ENCODE measurements at regions not wholly inside any gene's neighbourhood (a gene's known extent, or its start where the extent isn't known, plus 50 kb on each side); places are given as distances from the start of the nearest gene placed in this dataset.

DNA sequence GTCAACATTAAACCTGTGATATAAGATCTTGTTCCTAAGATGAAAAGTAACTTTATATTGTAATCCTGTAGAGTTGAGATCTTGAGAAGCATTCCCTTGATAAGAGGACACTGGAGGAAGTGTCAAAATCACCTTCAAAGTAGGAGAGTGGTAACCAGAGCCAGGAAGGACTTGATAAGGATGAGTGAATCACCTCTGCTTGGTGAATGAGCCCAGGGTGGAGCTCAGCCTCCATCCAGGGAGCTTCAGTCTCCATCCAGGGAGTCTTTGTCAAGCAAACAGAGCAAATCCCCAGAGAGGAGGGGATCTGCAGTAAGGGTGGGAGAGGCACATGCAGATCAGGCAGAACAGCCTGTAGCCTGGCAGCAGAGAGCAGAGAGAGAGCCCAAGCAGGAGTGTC is 167.1 kb upstream of the SIX2 start:
- no peak for ATAC-seq

DNA sequence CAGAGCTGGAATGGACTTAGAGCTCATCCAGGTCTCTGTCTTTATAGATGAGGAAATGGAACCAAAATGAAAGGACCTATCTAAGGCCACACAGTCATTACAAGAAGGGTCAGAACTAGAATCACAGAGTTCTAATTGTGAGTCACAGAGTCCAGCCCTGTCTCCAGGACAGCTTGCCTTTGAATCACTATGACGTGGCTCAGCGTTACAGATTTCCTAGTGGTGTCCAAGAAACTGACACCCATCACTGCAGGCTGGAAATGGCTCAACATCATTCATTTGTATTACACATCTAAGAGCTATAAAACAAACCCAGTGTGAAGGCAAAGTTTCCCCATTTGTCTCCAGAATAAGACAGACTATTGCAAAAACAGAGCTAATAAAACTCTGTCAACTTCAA is 164.3 kb upstream of the SIX2 start:
- no peak for ATAC-seq
- no peak for DNase-seq

More for the DNA sequence above, 167.1 kb upstream of the SIX2 start:
- DNase-seq = no peak

- ATAC-seq = no peak
These were observed 163.6 kb upstream of the SIX2 start for GRCh38 chr2:45172760-45173392.

DNA sequence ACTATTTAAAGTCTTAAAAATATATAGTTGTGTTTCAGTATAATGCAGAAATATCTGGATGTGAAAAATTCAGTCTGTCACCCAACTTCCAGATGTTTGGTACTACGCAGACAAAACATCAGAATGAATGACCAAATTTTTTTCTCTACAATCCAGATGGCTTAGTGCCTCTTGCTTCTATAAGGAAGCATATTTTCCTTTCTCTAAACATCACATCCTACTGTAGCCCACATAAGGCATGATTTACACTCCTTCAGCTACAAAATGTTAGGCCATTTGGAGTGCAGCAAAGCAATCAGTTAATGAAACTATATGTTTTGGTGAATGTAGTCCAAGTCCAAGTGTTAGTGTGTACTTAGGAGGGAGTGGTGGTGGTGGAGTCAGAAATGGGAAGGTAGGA is 162.9 kb upstream of the SIX2 start:
- no peak for ATAC-seq
- no peak for DNase-seq

More at GRCh38 chr2:45172760-45173392, 163.6 kb upstream of the SIX2 start:
- no peak for DNase-seq

DNA sequence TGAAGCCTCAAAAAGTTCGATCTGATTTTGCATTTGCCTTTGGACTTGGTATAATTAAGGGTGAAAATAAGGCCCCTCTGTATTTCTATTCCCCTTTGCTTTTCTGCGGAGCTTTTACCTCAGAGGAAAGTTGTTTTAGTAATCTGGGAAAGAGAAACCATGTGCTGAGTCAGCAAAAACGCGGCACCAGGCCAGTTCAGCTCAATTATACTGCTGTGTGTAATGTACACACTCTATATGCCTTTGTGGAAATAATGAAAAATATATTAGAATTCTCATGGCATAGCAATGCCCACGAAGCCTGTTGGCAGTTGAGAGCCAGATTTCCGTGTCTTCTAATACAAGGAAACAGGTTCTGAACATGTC is 161.9 kb upstream of the SIX2 start:
- ATAC-seq (no peak), DNase-seq (no peak)

GRCh38 chr2:45170191-45171135 is 161.2 kb upstream of the SIX2 start:
- no peak for DNase-seq
- ATAC-seq = no peak

- ATAC-seq (peak; percentile 19), DNase-seq (peak; percentile 12)
These were observed 160.3 kb upstream of the SIX2 start for GRCh38 chr2:45169339-45170190.

- peak; percentile 26 for DNase-seq
- peak; percentile 19 for ATAC-seq
These were observed 159.6 kb upstream of the SIX2 start for GRCh38 chr2:45168711-45169338.

GRCh38 chr2:45167920-45168629 is 158.8 kb upstream of the SIX2 start:
- no peak for DNase-seq
- no peak for ATAC-seq

DNA sequence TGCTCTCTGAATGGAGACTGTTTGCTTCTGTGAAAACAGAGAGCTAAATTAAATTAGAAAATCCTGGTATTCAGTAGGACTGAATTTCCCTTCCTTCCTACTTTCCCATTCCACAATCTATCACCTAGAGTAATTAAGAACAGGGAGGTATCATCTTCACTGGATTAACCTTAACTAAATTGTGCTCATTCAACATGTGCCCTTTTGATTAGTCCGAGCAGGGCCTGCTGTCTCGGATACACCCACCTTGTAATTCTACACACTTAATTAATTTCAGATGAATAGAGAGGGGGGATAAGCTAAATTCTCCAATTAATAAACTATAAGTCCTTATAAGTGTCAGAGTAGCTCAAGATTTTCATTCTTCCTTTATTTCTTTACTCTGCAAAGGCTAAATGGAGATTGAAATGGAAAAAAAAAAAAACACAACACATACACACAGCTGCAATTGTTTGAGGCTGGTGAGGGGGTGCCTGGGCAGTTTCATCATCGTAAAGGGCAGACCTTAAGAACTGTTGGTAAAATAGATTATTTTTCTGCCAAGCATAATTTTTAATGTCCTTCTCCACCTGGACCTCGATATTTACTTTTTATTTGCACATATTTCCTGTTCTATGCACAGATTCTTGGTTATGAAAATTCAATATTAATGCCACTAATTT is 157.1 kb upstream of the SIX2 start:
- DNase-seq (no peak), ATAC-seq (no peak)

DNA sequence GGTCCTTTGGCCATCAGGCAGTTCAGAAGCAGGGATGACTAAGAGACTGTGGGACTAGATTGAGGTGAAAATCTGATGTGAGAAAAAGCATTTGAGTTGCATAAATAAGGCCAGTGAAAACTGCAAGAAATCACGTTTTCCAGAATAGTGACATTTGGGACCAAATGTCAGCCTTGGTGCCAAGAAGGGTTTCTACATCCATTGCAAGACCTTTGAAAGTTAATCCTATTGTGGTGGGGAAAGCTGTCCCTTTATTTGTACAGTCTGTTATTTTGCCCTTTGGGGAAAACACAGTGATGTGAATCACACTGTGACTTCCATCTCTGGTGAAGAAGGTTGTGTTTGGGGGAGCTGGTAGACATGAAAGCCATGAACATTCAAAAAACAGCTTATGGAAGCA is 153.5 kb upstream of the SIX2 start:
- ATAC-seq (no peak), DNase-seq (no peak)

GRCh38 chr2:45156605-45157004 is 147.4 kb upstream of the SIX2 start:
- ATAC-seq = no peak
- no peak for DNase-seq

DNA sequence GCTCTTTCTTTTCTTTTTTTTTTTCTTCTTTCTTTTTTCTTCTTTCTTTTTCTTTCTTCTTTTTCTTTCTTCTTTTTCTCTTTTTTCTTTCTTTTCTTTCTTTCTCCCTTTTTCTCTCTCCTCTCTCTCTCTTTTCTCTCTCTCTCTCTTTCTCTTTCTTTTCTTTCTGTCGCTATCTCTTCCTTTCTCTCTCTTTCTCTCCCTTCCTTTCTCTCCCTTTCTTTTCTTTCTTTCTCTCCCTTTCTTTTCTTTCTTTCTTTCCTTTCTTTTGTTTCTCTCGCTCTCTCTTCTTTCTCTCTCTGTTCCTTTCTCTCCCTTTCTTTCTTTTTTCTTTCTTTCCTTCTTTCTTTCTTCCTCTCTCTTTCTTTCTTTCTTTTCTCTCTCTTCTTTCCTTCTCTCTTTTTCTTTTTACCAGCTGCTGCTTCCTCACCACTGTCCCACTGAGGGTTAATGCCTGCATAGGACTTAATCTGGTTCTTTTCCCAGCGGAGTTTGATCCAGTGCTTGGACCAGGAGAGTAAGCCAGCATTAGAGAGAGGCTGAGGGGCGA is 145.4 kb upstream of the SIX2 start:
- ATAC-seq = no peak
- no peak for DNase-seq

- DNase-seq (no peak), ATAC-seq (no peak)
These were observed 144.9 kb upstream of the SIX2 start for GRCh38 chr2:45154144-45154543.

GRCh38 chr2:45153121-45153520 is 143.9 kb upstream of the SIX2 start:
- DNase-seq (no peak), ATAC-seq (no peak)

- no peak for DNase-seq
- no peak for ATAC-seq
These were observed 143.4 kb upstream of the SIX2 start for GRCh38 chr2:45152691-45153090.

DNA sequence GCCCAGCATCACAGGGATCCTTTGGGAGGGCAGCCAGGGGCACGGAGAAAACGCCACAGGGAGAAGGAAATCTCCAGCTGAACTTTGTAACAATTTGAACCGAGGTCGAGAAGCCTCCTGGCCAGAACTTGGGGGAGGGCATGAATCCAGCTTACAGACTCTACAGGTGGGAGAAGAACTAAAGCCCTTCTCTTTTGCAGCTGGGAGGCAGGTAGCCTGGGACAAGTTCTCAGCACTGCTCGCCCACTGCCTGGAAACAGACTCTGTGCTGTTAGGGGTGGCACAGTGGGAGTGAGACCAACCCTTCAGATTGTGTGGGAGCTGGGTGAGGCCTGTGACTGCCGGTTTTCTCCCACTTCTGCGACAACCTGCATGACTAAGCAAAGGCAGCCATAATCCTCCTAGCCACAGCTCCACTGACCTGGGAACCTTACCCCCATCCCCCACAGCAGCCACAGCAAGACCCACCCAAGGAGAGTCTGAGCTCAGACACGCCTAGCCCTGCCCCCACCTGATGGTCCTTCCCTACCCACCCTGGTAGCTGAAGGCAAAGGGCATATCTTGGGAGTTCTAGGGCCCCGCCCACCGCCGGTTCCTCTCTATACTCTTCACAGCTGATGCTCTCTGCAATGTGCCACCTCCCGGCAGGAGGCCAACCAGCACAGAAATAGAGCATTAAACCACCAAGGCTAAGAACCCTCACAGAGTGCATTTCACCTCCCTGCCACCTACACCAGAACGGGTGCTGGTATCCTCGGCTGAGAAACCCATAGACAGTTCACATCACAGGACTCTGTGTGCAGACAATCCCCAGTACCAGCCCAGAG is 136.0 kb upstream of the SIX2 start:
- DNase-seq (no peak), ATAC-seq (no peak)

- DNase-seq (no peak), ATAC-seq (no peak)
These were observed 132.9 kb upstream of the SIX2 start for GRCh38 chr2:45141883-45142866.

- DNase-seq (no peak), ATAC-seq (no peak)
These were observed 131.4 kb upstream of the SIX2 start for GRCh38 chr2:45140675-45141074.
